NCI-H446 (cell line): ENCODE measurements at regions not wholly inside any gene's neighbourhood (a gene's known extent, or its start where the extent isn't known, plus 50 kb on each side); places are given as distances from the start of the nearest gene placed in this dataset.
"Not testable (repeated sequence)": the region's sequence is repeated elsewhere in the genome, so short reads cannot be mapped to it uniquely, and the experiment has no call there.

Experiments
- DNase-seq, 2 experiments: peaks; one replicate each; lab custom pipeline; 2025; lab: John Stamatoyannopoulos, UW

DNA sequence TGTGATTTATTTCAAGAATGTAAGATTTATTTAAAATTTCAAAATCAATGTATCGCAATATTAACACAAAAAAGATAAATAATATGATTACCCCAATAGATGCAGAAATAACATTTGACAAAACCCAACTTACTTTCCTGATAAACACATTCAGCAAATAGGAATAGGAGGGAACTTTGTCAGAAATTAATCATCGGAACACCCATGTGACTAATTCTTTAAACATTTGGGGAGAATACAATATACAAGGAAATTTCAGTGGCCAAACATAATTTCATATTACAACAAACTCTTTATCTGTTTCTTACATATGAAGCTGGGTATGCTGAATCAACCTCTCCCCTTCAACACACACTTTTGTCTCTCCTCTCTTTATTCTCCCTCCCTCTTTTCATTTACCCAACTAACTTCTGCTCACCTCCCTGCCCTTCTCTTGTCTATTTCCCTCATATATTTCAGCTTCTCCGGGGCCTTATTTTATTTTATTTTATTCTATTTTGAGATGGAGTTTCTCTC lies 309.6 kb upstream of the CNTNAP5 start:
- DNase-seq: no peak

GRCh38 chr2:123717636-123718334 lies 307.3 kb upstream of the CNTNAP5 start:
- no peak for DNase-seq

DNA sequence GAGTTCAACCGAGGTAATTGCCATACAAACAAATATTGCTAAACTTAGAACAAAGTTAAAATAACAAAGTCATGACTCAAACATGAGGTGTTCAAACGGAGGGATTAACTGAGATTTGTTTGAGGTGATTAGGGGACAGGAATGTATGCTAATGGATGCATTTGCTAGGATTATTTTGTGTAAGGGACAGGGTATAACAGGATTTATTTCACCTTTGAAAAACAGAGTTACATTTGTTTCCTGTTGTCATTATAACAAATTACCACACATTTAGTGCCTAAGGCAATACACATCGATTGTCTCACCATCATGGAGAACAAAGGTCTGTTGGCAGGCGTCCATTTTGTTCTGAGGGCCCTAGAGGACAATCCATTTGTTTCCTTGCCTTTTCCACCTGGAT lies 304.3 kb upstream of the CNTNAP5 start:
- DNase-seq: no peak

GRCh38 chr2:123723706-123724105 lies 301.4 kb upstream of the CNTNAP5 start:
- DNase-seq: no peak

- no peak for DNase-seq
These were observed 292.5 kb upstream of the CNTNAP5 start for GRCh38 chr2:123732563-123732962.

GRCh38 chr2:123737371-123737770 lies 287.7 kb upstream of the CNTNAP5 start:
- DNase-seq: no peak

DNA sequence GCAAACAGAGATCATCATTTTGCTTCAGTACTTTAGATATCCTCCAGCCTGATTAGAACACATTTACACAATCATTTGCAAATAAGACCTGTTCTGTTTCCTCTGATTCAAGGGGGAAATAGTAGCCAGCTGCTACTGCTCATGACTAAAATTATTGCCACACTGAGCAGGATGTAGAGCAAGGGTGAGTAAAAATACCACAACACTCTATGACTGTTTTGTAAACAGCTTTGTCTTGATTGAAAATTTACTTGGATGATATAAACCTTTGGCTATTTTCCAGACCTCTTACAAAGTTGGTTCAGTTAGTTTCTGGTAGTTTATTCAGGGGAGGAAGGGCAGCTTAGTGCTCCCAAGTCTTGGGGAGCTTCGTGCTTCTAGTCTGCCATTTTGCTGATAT lies 286.4 kb upstream of the CNTNAP5 start:
- DNase-seq: no peak

GRCh38 chr2:123746006-123746405 lies 279.1 kb upstream of the CNTNAP5 start:
- DNase-seq: no peak

DNA sequence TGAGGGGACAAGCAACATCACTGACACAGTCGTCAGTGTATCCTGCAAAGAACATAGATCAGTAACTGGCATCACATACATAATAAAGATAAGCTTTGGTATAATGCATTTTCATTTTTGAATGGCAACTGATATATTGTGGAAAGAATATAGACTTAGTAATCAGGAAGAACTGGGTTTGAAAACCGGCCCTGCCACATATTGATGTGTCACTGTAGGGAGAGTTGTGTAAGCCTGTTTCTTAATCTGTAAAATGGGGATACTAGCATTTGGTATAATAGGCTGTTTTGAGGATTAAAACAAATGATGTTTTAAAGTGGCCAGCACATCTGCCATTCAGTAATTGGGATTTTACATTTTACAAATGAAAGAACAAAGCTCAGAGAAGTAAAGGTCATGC lies 277.8 kb upstream of the CNTNAP5 start:
- DNase-seq: no peak

DNA sequence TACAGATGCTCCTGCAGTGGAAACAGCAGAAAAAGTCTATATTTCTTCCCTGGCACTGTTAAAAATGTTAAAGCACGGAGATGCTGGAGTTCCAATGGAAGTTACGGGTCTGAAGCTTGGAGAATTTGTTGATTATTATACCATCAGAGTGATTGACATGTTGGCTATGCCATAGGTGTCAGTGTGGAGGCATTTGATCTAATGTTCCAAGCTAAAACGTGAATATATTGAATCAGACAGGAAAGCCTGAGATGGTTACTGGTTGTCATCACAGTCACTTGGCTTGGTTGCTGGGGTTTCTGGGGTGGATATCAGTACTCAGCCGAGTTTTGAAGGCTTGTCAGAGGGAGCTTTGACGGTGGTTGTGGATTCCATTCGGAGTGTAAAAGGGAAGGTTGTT lies 262.9 kb upstream of the CNTNAP5 start:
- DNase-seq: no peak

- DNase-seq: no peak
These were observed 256.9 kb upstream of the CNTNAP5 start for GRCh38 chr2:123768233-123768632.

- no peak for DNase-seq
These were observed 256.1 kb upstream of the CNTNAP5 start for GRCh38 chr2:123769001-123769400.

DNA sequence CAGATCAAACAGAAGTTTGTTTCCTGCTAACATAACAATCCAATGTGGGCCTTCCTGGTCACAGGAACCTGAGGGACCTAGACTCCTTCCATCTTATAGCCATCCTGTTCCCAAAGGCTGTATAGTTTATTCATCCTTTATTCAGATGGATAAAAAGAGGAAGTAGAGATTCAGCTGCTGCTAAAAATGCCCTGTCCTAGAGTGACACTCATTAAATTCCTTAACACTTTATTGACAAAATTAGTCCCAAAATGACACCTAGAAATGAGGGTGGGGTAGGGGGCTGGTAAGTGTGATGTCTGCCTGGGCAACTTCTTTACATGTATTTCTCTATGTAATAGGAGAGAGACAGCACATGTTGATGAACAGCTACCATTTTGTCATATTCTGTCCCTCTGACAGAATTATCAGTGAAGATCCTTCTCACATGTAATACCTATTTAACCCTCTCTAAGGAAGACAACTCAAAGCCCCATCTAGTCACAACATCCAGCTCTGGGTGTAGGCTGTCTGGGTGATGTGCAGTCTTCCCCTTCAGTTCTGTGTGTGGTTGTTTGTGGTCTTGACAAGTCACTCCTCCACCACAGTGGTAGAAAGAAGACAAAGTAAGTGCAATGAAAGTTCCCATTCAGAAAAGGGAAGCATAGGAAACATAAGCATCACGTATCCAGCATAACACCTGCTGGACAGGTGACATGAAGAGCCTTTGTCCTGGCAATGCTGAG lies 253.9 kb upstream of the CNTNAP5 start:
- DNase-seq: no peak

- no peak for DNase-seq
These were observed 253.0 kb upstream of the CNTNAP5 start for GRCh38 chr2:123771928-123772632.

GRCh38 chr2:123777116-123777515 lies 248.0 kb upstream of the CNTNAP5 start:
- no peak for DNase-seq

DNA sequence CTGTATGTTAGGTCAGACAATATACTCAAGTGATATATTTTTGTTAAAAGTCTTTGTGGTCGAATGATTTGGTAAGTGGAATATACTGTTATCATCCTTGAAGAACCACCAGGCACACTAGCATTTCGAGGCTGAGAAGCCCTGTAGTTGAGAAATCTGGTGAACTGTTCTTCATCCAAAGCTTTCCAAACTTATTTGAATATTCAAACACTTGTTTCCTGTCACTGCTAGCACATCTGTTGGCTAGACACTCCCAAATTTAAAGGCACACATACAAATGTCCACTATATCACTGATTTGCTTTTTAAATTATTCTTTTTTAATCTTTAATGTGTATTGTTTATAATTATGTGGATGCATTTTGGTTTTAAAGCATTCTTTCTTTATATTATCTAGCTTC lies 241.9 kb upstream of the CNTNAP5 start:
- DNase-seq: no peak

DNA sequence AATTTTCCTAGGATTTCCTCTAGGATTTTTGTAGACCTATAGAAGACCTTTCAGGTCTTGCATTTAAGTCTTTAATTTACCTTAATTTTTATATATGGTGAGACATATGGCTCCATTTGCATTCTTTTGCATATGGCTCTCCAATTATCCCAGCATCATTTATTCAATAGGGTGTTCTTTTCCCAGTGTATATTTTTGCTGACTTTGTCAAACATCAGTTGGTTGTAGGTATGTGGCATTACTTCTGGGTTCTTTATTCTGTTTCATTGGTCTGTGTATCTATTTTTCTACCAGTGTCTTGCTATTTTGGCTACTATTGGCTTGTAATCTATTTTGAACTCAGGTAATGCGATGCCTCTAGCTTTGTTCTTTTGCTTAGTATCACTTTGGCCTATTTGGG lies 239.8 kb upstream of the CNTNAP5 start:
- DNase-seq: no peak

GRCh38 chr2:123791207-123791606 lies 233.9 kb upstream of the CNTNAP5 start:
- no peak for DNase-seq

- DNase-seq: no peak
These were observed 233.4 kb upstream of the CNTNAP5 start for GRCh38 chr2:123791684-123792083.

GRCh38 chr2:123804126-123804525 lies 221.0 kb upstream of the CNTNAP5 start:
- not testable (repeated sequence) for DNase-seq

- DNase-seq: not testable (repeated sequence)
These were observed 219.3 kb upstream of the CNTNAP5 start for GRCh38 chr2:123805746-123806145.

DNA sequence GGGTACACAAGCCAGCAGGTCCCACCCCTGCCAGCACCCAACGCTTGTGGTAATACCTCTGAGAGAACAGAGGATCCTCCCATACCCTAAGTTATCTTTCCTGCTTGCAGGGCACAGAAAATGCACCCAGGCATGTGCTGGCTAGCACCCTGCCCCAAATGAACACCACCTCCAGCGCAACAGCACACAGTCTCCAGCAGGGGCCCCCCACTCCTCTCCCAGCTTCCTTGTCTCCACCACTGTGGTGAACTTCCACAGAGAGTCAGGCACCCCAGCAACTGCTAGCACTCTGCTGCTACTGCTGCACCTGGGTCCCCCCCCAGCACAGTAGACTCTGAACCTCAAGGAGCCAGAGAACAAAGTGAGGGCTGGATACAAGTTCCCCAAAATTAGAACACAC lies 216.8 kb upstream of the CNTNAP5 start:
- DNase-seq: no peak

- no peak for DNase-seq
These were observed 213.2 kb upstream of the CNTNAP5 start for GRCh38 chr2:123811846-123812245.
